ENCODE measurements at regions not wholly inside any gene's neighbourhood (a gene's known extent, or its start where the extent isn't known, plus 50 kb on each side); places are given as distances from the start of the nearest gene placed in this dataset.

DNA sequence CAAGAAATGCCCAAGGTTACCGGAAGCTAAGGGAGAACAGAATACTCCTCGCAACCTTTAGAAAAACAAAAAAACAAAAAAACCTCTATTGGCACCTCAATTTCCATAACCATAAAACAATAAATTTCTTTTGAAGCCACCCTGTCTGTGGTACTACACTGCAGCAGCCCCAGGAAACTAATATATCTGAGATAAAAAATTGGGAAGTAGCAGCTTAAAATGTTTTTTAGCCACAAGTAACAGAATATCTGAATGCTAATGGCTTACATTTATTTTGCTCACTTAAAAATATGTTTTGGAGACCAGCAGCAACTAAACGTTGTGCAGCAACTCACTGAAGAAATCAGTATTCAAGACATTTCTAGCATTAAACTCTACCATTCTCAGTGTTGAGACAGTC lies 969.6 kb downstream of the DNAH5 start:
- no peaks in the 10 kb centered on the region for H3K36me3 Mint-ChIP-seq (ENCODE audit: low read depth)
- no peaks in the 10 kb centered on the region for H3K4me1 Mint-ChIP-seq
- DNase-seq (no peak), ATAC-seq (ENCODE audit: low read depth) (no peak)
- POLR2A ChIA-PET, result no interaction called here
- TF ChIP-seq CTCF (IDR thresholded peaks at IDR 0.05), result no peak
- peaks cover 4% of the 10 kb centered on the region for H3K9me3 Mint-ChIP-seq
- H3K27me3 Mint-ChIP-seq, result no peaks in the 10 kb centered on the region
- H3K4me3 Mint-ChIP-seq, result no peak overlapping the region
- H3K27ac Mint-ChIP-seq, result no peak overlapping the region
- intact Hi-C loops (cut with micrococcal nuclease), result no loop called here
- CTCF ChIA-PET, result no interaction called here

GRCh38 chr5:12965804-12966203 lies 978.7 kb downstream of the DNAH5 start:
- Mint-ChIP-seq H3K27me3 (no peaks in the 10 kb centered on the region), H3K36me3 (ENCODE audit: low read depth) (no peaks in the 10 kb centered on the region), H3K9me3 (peaks cover 4% of the 10 kb centered on the region), H3K27ac (no peak overlapping the region), H3K4me3 (no peak overlapping the region), H3K4me1 (no peaks in the 10 kb centered on the region)
- ChIA-PET CTCF (no interaction called here), POLR2A (no interaction called here)
- no peak for DNase-seq
- intact Hi-C loops (cut with micrococcal nuclease), result no loop called here
- no peak for ATAC-seq (ENCODE audit: low read depth)
- no peak for TF ChIP-seq CTCF (IDR thresholded peaks at IDR 0.05)

DNA sequence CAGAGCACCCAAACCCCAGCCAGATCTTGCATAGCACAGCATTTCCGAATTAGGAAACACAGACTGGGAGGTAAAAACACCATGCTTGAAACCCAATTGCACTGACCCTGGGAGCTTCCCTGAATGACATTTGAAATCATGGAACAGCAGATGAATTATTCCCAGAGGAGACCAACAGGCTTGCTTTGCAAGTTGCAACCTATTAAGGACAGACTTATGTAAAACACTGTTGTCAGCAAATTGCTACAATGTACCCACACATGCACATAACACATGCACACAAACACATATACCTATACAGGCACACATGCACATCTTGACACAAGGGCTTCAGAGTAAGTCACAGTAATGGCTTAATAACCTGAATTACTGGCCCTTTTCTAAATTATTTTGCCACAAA lies 984.8 kb downstream of the DNAH5 start:
- no peak for ATAC-seq (ENCODE audit: low read depth)
- H3K27me3 Mint-ChIP-seq, result no peaks in the 10 kb centered on the region
- H3K4me1 Mint-ChIP-seq, result no peaks in the 10 kb centered on the region
- DNase-seq, result no peak
- ChIA-PET POLR2A (no interaction called here), CTCF (no interaction called here)
- no peak overlapping the region for H3K27ac Mint-ChIP-seq
- H3K36me3 Mint-ChIP-seq (ENCODE audit: low read depth), result no peaks in the 10 kb centered on the region
- no peak overlapping the region for H3K4me3 Mint-ChIP-seq
- TF ChIP-seq CTCF (IDR thresholded peaks at IDR 0.05), result no peak
- intact Hi-C loops (cut with micrococcal nuclease), result no loop called here
- H3K9me3 Mint-ChIP-seq, result no peaks in the 10 kb centered on the region

- ChIA-PET CTCF (no interaction called here), POLR2A (no interaction called here)
- DNase-seq (no peak), ATAC-seq (ENCODE audit: low read depth) (no peak)
- H3K4me3 Mint-ChIP-seq, result no peak overlapping the region
- no peaks in the 10 kb centered on the region for H3K36me3 Mint-ChIP-seq (ENCODE audit: low read depth)
- no peak overlapping the region for H3K27ac Mint-ChIP-seq
- intact Hi-C loops (cut with micrococcal nuclease), result no loop called here
- H3K9me3 Mint-ChIP-seq, result peaks cover 8% of the 10 kb centered on the region
- no peaks in the 10 kb centered on the region for H3K4me1 Mint-ChIP-seq
- no peaks in the 10 kb centered on the region for H3K27me3 Mint-ChIP-seq
- TF ChIP-seq CTCF (IDR thresholded peaks at IDR 0.05), result no peak
These were observed 992.1 kb downstream of the DNAH5 start for GRCh38 chr5:12952409-12952808.

DNA sequence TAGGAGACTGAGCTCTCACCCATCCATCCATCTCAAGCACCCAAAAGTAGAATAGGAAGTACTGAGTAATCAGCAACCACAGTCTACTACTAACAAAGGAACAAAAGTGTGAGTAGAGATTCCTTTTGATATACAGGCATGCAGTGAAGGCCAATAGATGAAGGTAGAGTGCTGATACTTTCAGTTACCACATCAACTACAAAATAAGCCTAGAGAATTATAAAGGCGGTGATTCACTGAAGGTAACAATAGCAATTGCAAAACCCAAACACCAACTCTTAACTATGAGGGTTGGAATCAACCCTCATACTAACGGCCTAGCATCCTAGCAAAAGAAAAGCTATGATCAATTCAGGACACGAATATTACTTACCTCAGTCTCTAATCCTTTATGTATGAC lies 992.6 kb downstream of the DNAH5 start:
- no peak overlapping the region for H3K4me3 Mint-ChIP-seq
- peaks cover 8% of the 10 kb centered on the region for H3K9me3 Mint-ChIP-seq
- intact Hi-C loops (cut with micrococcal nuclease), result no loop called here
- no peak for TF ChIP-seq CTCF (IDR thresholded peaks at IDR 0.05)
- CTCF ChIA-PET, result no interaction called here
- H3K27ac Mint-ChIP-seq, result no peak overlapping the region
- POLR2A ChIA-PET, result no interaction called here
- no peaks in the 10 kb centered on the region for H3K36me3 Mint-ChIP-seq (ENCODE audit: low read depth)
- no peak for DNase-seq
- H3K4me1 Mint-ChIP-seq, result no peaks in the 10 kb centered on the region
- ATAC-seq (ENCODE audit: low read depth), result no peak
- H3K27me3 Mint-ChIP-seq, result no peaks in the 10 kb centered on the region

All from activated B cell treated with CpG ODN at 0.5 μM for 24 hours (primary cell).